ENCODE measurements at regions not wholly inside any gene's neighbourhood (a gene's known extent, or its start where the extent isn't known, plus 50 kb on each side); places are given as distances from the start of the nearest gene placed in this dataset.
"Not testable (repeated sequence)": the region's sequence is repeated elsewhere in the genome, so short reads cannot be mapped to it uniquely, and the experiment has no call there.

- no peak for TF ChIP-seq CTCF (IDR thresholded peaks at IDR 0.05; ENCODE audit: low read depth, low read length, missing control alignments)
- H3K4me3 ChIP-seq (ENCODE audit: low read depth, low read length): no peak overlapping the region
- no peak for DNase-seq (ENCODE audit: low read depth)
Observed at GRCh38 chr6:105537981-105538578, 135.2 kb upstream of the PREP start.

DNA sequence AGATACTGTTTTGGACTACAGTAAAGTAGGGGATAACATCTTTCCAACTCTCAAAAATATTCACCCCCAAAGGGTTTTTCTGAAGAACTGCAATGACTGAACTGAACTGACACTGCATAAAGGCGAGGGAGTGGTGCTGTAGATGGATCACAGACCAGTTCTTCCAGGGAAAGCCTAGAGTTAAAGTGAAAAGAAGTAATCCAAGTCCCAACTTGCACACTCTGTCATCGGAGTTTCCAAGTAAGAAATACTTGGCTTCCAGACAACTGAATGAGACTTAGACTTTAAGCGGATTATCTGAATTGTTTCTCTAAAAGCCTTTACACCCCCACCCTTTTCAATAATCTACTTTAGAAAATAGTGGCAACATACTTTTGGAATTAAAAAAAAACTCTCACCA lies 134.1 kb upstream of the PREP start:
- no peak for TF ChIP-seq CTCF (IDR thresholded peaks at IDR 0.05; ENCODE audit: low read depth, low read length, missing control alignments)
- no peak for DNase-seq (ENCODE audit: low read depth)
- no peak overlapping the region for H3K4me3 ChIP-seq (ENCODE audit: low read depth, low read length)

GRCh38 chr6:105533301-105533700 lies 130.4 kb upstream of the PREP start:
- H3K4me3 ChIP-seq (ENCODE audit: low read depth, low read length): no peak overlapping the region
- no peak for DNase-seq (ENCODE audit: low read depth)
- TF ChIP-seq CTCF (IDR thresholded peaks at IDR 0.05; ENCODE audit: low read depth, low read length, missing control alignments): no peak

- H3K4me3 ChIP-seq (ENCODE audit: low read depth, low read length): no peak overlapping the region
- no peak for TF ChIP-seq CTCF (IDR thresholded peaks at IDR 0.05; ENCODE audit: low read depth, low read length, missing control alignments)
- no peak for DNase-seq (ENCODE audit: low read depth)
Observed at GRCh38 chr6:105526225-105526872, 123.5 kb upstream of the PREP start.

DNA sequence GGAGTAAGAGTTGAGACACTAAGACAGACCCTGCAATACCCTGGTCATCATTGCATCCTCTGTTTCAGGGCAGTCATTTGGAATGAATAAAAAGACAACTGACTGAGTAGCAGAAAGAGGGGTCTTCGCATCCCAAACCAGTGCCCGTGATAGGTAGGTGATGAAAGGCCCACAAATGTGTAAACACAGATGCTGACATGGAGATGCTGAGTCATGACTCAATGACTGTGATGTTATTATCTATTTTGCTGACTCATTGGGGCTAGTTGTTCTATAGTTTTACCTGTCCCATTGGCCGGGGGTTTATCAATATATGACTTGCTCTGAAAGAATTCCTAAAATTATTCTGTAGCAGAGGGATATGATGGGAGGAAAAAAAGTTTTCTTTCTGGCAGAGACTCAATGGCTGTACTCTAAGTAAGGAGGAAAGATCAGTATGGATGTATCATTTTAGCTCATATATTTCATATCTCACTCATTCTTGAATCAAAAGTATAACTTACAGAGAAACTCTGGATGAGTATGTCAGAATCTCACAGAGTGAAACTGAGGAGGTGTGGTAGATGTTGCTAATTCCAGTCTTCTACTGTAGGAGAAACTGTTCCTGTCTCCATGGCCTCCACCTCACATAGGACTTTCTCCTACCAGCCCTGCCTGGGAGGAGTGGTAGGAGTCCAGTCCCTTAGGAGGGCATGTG lies 119.9 kb upstream of the PREP start:
- TF ChIP-seq CTCF (IDR thresholded peaks at IDR 0.05; ENCODE audit: low read depth, low read length, missing control alignments): no peak
- no peak for DNase-seq (ENCODE audit: low read depth)
- no peak overlapping the region for H3K4me3 ChIP-seq (ENCODE audit: low read depth, low read length)

GRCh38 chr6:105519954-105520353 lies 117.1 kb upstream of the PREP start:
- DNase-seq (ENCODE audit: low read depth): no peak
- no peak for TF ChIP-seq CTCF (IDR thresholded peaks at IDR 0.05; ENCODE audit: low read depth, low read length, missing control alignments)
- no peak overlapping the region for H3K4me3 ChIP-seq (ENCODE audit: low read depth, low read length)

DNA sequence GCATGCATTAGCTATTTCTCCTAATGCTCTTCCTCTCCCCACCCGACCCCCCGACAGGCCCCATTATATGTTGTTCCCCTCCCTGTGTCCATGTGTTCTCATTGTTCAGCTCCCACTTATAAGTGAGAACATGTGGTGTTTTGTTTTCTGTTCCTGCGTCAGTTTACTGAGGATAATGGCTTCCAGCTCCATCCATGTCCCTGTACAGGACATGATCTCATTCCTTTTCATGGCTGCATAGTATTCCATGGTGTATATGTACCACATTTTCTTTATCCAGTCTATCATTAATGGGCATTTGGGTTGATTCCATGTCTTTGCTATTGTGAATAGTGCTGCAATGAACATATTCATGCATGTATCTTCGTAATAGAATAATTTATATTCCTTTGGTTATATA lies 116.1 kb upstream of the PREP start:
- DNase-seq (ENCODE audit: low read depth); H3K4me3 ChIP-seq (ENCODE audit: low read depth, low read length): not testable (repeated sequence)

All from GM12864 (cell line).